NCI-H82 treated with DMSO at 0.1 percent for 48 hours (cell line): ENCODE measurements at regions not wholly inside any gene's neighbourhood (a gene's known extent, or its start where the extent isn't known, plus 50 kb on each side); places are given as distances from the start of the nearest gene placed in this dataset.

ENCODE experiments used
- DNase-seq: peaks from one replicate; lab custom pipeline; 2025; ENCODE audit not compliant: unreplicated experiment; lab: John Stamatoyannopoulos, UW

DNA sequence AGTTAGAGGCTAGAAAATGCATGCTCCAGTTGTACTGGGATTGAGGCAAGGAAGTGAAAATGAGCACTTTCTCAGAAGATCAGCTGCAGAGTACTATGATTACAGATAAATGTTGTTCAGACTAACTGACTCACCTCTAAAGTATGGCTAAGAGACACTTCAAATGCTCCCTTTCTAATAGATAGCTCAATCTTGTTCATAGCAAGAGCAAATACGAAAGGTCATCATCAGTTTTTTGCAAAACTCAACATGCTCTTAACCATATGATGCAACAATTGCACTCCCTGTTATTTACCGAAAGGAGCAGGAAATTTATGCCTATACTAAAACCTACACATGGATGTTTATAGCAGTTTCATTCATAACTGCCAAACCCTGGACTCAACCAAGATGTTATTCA lies 838.4 kb upstream of the INTU start:
- no peak for DNase-seq

GRCh38 chr4:126798214-126798613 lies 834.5 kb upstream of the INTU start:
- no peak for DNase-seq

DNA sequence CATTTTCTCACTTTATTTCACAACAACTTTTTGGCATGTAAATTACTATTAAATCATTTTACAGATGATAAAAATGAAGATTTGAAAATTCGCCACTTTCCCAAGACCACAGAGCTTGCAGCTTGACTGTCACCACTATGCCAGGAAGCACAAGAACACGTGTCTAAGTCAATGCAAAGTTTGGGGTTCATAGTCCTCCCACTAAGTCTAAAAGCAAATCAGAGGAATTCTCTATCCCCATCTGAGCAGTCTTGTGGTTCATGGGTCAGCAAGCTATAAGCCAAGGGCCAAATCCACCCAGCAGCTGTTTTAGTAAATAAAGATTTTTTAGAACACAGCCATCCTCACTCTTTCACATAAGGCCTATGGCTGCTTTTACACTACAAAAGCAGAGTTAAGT lies 833.3 kb upstream of the INTU start:
- DNase-seq, result no peak

DNA sequence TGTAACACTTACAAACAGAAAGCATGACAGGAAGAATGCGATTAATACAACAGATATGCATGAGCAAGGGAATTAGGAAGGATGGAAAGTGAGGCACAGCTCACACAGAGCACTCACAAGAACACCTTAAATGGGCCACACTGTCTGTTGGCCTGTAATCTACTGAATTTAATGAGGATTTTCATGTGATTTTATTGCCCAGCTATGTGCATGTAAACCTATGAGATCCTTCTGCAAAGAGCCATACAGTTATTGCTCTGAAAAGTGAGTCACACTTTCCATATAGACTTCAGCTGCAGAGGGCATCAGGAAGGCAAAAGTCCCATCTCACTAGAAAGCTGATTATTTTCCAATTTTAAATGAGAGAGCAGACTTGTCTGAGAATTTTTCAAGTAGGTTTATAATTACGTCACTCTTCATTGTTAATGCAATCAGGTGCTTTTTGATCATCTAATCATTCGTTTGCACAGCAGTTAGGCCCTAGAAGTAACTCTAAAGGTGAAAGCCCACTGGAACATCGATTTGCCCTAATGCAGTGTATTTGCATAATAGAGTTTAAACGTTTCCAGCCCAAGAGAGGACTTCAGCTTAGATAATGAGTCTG lies 832.7 kb upstream of the INTU start:
- no peak for DNase-seq

GRCh38 chr4:126800575-126801141 lies 832.1 kb upstream of the INTU start:
- no peak for DNase-seq

DNA sequence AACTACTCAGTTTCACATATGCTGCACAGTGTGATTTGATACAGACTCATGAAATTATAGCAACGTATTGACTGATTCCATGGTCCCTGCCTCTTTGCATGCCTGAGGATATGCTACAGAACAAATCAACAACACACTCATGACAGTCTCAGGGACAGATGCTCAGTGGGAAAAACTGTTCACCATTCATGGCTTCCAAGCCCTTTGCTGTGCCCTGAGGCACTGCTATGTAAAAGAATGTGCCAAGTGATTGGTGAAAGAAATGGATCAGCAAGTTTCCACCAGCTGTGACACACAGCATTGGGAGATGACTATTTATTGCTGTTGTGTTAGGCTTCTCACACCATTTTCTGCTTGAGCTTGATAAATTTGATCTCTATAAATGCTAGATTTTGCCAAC lies 825.6 kb upstream of the INTU start:
- DNase-seq, result no peak

- DNase-seq, result no peak
Observed at GRCh38 chr4:126812076-126812475, 820.7 kb upstream of the INTU start.

- DNase-seq, result no peak
Observed at GRCh38 chr4:126820631-126821030, 812.1 kb upstream of the INTU start.

- no peak for DNase-seq
Observed at GRCh38 chr4:126821152-126821551, 811.6 kb upstream of the INTU start.

GRCh38 chr4:126825083-126825482 lies 807.7 kb upstream of the INTU start:
- no peak for DNase-seq

DNA sequence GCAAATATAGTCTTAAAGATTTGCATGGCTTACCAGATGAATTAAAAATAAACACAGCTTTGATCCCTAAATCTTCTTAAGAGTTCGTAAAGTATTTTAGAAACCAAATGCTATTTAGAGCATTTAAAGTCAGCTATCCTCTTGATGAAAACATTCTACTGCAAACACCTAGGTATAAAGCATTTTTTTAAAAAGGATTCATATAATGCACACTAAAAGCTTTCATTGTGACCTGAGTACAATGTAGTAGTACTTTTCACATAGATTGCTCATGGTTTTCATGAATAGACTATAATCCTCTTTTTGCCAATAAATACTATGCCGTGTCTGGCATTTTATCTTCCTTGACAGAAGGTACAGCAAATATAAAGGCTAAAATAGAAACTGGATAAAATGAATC lies 805.1 kb upstream of the INTU start:
- peak; percentile 47 for DNase-seq

GRCh38 chr4:126834854-126835253 lies 797.9 kb upstream of the INTU start:
- DNase-seq, result no peak

DNA sequence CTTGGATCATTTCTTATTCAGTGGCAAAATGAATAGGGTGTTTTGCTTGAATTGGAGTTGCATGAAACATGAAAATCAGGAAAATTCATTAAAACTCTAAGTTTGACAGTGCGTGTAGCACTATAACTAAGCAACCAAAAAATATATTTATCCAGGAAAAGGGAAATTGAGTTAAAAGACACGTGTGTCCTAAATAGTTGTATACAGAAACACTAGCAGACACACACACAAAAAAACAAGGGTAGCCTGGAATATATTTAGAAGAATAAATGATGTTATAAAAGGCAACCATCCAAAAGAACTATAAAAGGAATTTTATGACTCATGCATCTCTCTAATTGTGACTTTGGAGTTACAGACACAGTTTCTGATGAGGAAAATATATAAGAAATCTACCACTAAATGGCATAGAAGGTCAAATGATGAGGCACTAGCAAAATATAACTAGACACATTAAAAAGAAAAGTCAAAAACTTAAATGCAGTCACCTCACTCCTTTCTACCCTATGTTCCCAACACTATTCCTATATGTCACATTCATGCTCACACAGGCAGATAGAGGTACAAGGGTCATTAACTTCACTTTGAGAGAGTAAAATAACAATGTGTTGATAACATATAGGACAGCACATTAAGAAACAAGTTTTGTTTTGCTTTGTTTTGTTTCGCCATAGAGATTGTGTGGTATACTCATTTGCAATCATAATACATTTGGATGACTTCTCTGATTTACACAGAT lies 793.6 kb upstream of the INTU start:
- no peak for DNase-seq

GRCh38 chr4:126843492-126844067 lies 789.2 kb upstream of the INTU start:
- no peak for DNase-seq

DNA sequence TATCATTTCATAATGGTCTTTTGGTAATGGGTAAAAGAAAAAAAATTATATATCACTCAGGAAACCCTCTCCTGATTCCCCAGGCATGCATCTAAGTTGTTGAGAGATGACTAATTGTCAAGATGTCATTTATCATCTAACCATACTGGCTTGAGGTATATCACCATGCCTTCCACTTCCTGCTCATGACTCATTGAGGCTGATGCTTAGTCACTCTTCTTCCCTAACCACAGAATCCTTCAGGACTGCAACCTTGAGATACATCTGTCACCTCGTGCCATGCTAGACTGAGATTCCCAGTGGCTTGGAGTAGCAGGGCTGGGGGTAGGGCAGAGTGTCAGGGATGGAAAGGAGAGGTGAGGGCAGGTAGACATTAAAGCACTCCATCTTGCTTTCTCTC lies 782.5 kb upstream of the INTU start:
- DNase-seq, result no peak

DNA sequence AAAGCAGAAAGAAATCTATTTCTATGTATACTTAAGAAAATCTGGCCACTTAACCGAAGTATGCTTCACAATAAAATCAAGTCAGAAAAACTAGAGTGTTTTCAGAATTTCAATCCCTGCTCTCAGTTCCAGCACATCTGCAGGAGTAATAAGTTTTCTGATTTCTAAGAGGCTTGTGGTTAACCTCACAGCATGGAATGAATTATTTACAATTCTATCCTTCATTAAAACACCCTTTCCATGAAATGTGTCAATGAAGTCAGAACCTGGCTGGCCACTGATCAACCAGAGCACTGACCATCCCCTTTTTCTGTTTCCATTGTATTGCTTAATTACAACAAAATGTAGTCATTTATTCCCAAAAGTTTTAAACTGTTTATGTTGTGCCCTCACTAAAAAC lies 781.4 kb upstream of the INTU start:
- DNase-seq, result no peak

DNA sequence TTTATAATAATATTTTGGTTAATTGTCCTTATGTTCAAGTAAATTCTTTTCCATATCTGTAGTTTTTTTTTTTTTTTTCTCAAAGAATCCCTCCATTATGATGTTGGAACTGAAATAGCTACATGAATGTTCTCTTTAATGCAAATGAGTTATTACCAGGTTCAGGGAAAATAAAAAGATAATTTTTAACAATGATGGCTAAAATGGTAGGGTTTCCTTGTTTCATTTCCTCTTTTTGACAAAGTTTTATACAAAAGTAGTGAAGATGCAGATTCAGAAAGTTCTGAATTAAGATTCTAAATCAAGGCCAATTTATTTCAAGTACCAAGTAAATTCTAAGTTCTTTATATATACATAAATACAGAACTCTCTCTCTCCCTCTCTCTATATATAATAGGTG lies 779.0 kb upstream of the INTU start:
- no peak for DNase-seq

- DNase-seq, result no peak
Observed at GRCh38 chr4:126856906-126857305, 775.9 kb upstream of the INTU start.

DNA sequence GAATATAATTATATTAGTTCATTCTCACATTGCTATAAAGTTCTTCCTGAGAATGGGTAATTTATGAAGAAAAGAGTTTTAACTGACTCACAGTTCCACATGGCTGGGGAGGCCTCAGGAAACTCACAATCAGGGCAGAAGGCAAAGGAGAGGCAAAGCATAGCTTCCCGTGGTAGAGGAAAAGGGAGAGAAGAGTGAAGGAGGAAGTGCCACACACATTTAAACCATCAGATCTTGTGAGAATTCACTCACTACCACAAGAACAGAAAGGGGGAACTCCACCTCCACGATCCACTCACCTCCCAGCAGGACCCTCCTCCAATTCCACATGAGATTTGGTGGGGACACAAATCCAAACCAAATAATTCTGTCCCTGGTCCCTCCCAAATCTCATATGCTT lies 773.4 kb upstream of the INTU start:
- no peak for DNase-seq

GRCh38 chr4:126859872-126860271 lies 772.9 kb upstream of the INTU start:
- no peak for DNase-seq

DNA sequence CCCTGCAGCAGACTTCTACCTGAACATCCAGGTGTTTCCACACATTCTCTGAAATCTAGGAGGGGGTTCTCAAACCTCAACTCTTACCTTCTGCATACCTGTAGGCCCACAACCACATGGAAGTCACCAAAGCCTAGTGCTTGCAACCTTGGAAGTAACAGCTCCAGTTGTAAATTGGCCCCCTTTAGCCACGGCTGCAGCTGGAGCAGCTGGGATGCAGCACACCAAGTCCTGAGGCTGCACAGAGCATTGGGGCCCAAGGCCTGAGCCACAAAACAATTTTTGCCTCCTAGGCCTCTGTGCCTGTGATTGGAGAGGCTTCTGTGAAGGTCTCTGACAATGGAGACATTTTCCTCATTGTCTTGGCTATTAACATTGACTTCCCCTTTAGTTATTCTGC lies 772.4 kb upstream of the INTU start:
- DNase-seq, result no peak

- DNase-seq, result no peak
Observed at GRCh38 chr4:126869967-126870366, 762.8 kb upstream of the INTU start.
